Right forelimb (tissue), 1 donor: ENCODE measurements at regions not wholly inside any gene's neighbourhood (a gene's known extent, or its start where the extent isn't known, plus 50 kb on each side); places are given as distances from the start of the nearest gene placed in this dataset.
"Not testable (repeated sequence)": the region's sequence is repeated elsewhere in the genome, so short reads cannot be mapped to it uniquely, and the experiment has no call there.

ENCODE experiments used
- DNase-seq: peaks from one replicate; pipeline ENCODE4 v3.0.0-alpha.2; 2018

DNA sequence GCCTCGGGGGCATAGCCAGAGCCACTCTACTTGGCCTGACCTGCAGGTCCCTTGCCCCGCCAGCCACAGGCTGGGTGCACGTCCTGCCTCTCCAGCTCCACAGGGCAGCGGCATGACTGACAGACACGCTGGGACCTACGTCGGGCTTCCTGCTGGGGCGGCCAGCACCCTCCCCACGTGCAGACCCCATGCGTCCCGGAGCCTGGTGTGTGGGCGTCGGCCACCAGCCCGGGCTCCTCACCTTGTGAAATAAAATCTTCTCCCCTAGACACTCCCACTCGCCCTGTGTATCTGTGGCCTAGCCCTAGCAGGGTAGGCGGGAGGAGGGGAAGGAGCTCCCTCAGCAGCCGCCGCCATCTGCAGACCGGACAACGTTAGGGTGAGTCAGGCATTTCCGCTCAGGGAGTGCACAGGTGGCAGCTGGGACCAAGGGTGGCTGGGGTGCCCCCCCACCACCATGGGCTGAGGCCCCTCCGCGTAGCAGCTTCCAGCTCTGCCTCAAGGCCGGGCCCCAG, 119.5 kb downstream of the IGLL1 start:
- not testable (repeated sequence) for DNase-seq

DNA sequence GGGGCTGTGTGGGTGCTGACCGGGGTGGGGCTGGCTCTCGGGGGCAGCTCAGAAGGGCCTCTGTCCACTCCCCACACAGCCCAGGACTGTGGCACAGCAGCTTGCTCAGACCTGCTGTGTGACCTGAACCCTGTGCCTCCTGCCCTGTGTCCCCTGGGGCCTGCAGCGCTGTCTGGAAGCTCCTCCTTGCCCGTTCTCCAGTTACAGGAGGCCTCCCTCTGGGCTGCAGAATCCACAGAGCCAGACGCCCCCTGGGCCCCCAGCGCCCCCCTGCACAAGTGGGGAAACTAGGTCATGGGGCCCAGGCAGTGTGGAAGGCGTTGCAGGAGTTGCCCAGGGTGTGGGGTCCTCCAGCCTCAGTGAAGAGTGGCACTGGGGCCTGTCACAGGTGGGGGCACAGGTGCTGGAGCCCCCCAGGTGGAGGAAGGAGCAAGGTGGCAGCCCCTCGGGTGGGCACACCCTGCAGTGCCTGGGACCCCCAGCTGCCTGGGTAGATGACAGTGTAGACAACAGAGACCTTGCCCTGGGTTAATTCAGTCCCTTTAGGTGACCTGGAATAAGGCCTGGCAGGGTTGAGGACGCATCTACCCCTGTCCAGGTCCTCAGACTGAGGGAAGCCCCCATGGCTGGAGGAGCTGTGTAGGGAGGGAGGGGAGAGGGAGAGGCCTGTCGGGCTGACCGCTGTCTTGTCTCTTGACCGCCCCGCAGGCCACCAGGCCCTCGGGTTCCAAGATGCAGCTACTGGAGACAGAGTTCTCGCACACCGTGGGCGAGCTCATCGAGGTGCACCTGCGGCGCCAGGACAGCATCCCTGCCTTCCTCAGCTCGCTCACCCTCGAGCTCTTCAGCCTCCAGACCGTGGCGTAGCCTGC, 120.2 kb downstream of the IGLL1 start:
- not testable (repeated sequence) for DNase-seq

- DNase-seq: no peak
Measured at GRCh38 chr22:23458663-23459541, 121.2 kb downstream of the IGLL1 start.

DNA sequence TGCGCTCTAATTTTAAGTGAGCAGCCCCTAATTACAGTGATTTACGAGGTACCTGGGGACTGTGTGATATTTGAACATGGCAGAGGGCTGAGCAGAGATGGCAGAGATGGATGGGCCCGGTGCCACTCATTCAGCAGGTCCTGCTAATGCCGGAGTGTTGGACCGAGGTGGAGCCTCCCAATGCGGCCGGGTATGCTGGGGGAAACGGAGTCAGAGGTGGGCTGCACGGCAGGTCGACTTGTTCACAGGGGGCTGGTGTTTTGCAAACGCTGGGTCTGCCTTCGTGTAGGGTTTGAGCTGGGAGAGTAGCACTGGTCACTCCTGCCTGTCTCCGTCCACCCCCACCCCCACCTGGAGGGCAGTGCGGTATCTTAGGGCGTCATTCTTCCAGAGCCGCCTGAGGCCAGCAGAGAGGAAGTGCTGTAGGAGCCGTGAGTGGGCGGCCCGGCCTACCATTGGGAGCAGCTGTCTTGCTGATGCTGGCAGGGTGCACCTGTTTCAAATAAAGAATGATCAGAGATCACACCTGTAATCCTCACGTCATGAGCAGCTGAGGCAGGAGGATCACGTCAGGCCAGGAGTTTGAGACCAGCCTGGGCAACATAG, 122.6 kb downstream of the IGLL1 start:
- DNase-seq: no peak

GRCh38 chr22:23456666-23457379, 123.3 kb downstream of the IGLL1 start:
- not testable (repeated sequence) for DNase-seq

GRCh38 chr22:23454345-23454744, 125.7 kb downstream of the IGLL1 start:
- not testable (repeated sequence) for DNase-seq

DNA sequence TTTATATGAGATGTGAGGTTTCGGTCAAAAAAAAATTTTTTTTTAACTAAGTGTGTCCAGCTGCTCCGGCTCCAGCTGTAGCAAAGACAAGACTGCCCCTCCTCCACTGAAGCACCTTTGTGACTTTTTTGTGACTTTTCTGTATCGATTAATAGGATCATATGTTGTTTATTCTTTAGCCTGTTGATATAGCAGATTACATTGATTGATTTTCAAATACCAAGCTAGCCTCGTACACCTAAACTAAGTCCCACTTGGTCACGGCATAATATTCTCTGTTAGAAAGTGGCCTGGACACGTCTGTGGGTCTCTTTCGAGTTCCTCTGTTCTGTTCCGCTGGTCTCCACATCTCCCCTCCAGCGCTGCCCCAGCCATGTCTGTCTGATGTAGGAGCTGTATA, 126.8 kb downstream of the IGLL1 start:
- no peak for DNase-seq

DNA sequence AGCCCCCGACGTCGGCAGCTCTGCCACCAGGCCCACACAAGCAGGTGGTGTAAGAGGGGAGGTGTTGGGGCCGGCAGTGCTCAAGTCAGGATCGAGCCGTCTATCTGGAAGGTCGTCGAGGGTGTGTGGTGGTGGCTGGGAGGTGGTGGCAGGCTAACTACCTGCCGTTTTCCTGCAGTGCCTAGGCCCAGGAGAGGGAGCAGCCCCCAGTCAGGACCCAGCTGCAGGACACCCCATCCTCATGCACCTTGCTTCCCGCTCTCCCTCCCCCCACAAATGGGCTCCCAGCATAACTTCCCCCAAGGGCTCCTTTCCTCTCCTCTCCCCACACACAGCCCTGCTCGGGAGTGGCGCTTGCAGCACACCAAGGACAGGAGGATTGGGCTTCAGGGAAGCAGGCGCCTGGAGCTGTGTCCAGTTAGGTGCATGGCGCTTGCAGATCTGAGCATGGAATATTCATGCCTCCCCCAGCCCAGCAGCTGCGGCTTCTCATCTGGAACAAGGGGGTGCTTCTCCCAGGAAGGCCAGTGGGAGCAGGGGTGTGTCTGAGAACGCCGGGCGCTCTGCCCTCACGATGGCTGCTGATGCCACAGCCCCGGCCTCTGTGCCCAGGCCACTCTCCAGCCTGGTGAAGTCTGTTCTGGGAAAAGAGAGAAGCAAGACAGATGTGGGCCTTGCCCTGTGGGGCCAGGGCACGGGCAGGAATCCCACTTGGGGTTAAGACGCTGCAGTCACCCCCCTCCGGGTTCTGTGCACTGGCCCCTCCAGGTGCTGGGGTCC, 127.7 kb downstream of the IGLL1 start:
- no peak for DNase-seq

DNA sequence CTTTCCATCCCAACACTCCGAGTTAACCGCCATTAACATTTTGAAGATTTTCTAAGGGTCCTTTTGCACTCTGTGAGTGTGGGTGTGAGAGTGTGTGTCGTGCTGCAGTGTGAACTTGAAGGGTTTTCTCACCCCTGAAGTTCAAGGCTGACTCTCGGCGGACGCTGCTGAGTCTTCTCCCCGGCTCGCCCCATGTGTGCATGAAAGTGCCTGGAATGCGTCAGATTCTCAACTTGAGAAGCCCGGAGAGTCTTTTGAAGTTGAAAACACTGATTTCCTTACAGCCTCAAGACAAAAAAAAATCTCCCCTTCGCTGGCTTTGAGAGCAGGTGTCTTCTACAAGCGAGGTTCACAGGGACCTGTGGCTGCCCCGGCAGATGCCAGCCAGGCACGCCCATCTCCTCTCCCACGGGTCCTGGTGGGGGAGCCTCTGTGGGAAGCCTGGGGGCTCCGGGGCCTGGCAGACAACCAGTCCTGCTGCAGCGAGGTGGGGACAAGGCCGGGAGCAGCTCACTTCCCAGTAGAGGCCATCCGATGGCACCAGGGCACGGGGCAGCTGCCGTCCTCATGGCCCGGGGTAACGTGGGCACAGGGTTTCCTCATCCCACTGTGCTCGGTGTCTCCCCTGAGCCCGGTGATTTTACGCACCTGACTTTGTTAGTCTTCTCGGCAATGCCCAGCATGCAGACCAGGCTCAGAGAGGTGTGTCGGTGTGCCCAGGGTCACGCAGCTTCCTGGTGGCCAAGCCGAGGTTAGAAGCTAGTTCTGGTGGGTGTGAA, 128.4 kb downstream of the IGLL1 start:
- DNase-seq: not testable (repeated sequence)

DNA sequence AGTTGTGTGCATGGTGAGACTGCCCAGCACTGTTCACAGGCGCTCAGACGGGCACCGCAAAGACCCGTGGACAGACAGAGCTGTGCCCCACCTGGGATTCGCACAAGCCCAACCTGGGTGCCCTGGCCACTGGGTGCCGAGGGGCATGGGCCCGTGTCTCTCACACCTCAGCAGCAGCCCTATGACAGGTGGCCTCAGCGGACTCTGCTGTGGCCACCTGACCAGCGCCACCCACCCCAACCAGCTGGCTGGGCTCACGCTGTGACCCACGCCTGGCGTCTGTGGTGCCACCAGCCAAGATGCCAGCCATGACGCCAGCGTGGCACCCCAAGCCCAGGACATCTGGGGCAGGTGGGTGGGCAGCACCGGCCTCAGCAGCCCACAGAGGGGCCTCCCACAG, 129.3 kb downstream of the IGLL1 start:
- not testable (repeated sequence) for DNase-seq

DNA sequence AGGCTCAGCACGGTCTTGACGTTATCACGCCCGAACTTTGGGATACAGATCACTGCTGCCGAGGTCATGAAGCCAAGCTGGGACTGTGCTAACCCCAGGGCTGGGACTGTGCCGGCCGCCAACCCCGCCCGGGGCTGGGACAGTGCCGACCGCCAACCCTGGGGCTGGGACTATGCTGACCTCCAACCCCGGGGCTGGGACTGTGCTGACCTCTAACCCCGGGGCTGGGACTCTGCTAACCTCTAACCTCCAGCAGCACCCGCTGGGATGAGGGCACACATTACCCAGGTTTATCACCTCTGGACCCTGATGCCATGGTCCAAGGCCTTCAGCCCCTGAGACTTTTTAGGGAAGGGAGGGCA, 129.7 kb downstream of the IGLL1 start:
- DNase-seq: no peak

DNA sequence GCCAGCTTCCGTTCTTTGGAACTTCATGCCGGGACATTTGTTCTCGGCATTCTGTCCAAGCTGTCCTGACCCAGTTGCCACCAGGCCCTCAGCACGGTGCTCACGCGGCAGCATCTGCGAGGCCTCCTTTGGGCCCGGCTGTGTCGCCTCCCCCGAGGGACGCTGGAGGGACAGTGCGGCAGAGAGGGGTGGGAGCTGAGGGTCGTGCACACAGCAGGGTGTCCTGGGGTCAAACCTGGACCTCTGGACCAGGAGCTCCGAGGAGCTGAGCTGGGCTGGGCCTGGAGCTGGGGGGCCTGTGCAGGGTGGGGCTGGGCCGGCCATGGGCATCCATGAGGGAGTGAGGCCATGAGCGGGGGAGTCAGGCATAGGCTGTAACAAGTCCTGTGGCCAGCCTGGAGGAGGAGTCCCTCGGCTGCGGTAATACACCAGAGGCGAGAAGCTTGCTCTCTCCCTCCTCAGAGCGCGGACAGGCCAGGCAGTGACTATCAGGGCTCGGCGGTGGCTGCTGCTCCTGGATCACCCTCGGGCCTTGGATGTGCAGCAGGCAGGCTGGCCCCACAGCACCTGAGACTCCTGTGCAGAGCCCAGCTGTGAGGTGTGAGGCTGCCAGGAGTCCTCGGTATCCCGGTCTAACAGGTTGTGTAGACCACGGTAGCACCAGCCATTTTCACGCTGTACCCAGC, 130.2 kb downstream of the IGLL1 start:
- DNase-seq: not testable (repeated sequence)

DNA sequence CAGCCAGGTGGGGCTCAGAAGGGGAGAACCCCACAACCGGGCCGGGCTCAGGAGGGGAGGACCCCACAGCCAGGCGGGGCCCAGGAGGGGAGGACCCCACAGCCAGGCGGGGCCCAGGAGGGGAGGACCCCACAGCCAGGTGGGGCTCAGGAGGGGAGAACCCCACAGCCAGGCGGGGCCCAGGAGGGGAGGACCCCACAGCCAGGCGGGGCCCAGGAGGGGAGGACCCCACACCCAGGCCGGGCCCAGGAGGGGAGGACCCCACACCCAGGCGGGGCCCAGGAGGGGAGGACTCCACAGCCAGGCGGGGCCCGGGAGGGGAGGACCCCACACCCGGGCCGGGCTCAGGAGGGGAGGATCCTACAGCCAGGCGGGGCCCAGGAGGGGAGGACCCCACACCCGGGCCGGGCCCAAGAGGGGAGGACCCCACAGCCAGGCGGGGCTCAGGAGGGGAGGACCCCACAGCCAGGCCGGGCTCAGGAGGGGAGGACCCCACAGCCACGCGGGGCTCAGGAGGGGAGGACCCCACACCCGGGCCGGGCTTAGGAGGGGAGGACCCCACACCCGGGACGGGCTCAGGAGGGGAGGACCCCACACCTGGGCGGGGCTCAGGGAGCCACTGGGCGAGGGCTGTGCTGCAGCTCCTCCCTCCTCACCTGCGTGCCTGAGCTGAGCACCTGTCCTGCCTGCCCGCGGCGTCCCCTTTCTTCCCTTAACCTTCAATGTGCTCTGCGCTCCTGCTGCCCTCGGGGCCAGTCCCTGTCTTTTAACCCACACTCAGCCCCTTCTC, 131.4 kb downstream of the IGLL1 start:
- not testable (repeated sequence) for DNase-seq

DNA sequence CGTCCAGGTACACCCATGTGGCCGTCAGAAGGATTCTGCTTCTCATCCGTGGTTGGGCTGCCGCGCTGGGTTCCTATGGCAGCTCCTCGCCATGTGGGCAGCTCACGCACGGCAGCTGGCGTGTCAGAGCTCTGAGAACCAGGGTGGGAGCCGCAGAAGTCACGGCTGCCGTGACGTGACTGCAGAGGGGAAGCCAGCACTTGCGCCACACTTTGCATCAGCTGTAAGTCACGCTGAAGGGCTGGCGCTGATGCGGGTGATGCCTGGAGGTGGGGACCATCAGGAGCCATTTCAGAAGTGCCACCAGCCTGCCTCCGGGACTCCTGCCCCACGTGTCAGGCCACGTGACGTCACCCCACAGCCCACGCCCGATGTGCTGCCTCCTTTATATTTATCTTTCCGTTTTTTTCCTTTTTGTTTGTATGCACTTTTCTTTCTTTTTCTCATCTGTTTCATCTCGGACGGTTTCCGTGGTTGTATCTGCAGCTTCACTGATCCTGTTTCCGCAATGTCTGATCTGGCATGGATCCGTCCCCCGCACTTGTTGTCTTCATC, 133.2 kb downstream of the IGLL1 start:
- no peak for DNase-seq

DNA sequence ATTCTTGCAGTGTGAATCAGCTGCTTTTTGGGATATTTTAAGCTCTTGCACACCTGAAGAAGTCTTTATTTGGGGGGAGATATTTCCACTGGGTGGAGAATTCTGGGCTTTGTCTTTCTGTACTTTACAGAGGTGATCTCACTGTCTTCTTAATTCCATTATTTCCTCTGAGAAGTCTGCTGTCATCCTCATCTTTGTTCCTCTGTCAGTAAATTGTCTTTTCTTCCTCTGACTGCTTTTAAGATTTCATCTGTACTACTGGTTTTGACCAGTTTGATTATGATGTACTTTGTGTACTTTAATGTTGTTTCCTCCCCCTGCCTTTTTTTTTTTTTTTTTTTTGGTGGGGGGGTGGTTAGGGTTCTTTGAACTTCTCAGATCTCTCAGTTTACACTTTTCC, 133.9 kb downstream of the IGLL1 start:
- not testable (repeated sequence) for DNase-seq

DNA sequence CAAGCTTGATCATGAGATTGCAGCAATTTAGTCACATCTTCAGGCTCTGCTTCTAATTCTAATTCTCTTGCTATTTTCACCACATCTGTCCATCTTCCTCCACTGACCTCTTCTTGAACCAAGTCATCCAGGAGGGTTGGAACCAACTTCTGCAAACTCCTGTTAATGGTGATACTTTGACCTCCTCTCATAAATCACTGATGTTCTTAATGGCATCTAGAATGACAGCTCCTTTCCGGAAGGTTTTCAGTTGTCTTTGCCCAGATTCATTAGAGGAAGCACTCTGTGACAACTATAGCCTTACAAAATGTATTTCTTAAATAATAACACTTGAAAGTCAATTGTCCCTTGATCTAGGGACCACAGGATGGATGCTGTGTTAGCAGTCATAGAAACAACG, 136.2 kb downstream of the IGLL1 start:
- not testable (repeated sequence) for DNase-seq

- DNase-seq: not testable (repeated sequence)
Measured at GRCh38 chr22:23439581-23439980, 140.5 kb downstream of the IGLL1 start.

- DNase-seq: no peak
Measured at GRCh38 chr22:23438216-23438615, 141.9 kb downstream of the IGLL1 start.

DNA sequence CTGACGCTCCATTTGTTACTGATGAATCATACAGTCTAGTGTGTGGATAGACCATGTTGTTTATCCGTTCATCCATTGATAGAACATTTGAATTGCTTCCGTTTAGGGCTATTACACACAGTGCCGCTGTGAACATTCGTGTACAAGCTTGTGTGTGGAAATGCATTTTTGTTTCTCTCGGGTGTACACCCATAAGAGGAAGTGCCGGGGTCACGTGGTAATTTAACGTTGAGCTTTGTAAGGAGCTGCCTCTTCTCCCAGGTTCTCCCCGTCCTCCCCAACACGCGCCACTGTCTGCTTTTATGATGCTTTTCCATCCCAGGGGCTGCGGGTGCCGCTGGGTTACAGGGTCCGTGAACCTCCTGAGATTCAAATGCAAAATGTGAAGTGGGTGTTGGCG, 142.3 kb downstream of the IGLL1 start:
- DNase-seq: no peak
